ENCODE measurements at regions not wholly inside any gene's neighbourhood (a gene's known extent, or its start where the extent isn't known, plus 50 kb on each side); places are given as distances from the start of the nearest gene placed in this dataset.

GRCh38 chr7:127448566-127448965 is 56.1 kb upstream of the ZNF800 start:
- 43 to 60% (median 53%) methylated on average over 3 of the region's 3 CpGs for WGBS, 5 donors
- DNase-seq = no peak
- intact Hi-C loops (cut with DNase I; ENCODE audit: low total_unique reads) = no loop called here

DNA sequence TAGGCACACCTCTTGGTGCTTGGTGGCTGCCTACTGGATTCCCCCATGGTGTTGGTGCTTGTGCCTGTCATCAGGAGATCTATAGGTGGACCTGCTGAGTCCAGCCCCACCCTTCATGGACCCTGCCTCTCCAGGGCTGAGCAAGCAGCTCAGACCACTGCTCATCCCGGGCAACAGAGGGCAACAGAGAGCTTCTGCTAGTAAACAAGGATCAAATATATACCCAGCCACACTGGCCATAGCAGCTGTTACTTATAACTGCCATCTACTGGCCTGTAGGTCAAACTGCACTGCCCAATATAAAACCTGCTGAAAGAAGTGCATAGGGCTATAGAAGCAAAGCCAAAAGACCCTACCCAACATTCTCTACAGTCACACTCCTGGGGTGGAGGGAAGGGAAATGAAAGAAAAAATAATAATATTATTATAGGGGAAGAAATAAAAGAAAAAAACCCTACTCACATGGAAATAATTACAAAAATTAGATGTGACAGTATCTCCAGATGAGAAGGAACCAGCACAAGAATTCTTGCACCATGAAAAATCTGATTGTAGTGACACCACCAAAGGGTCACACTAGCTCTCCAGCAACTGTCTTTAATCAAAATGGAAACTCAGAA is 54.9 kb upstream of the ZNF800 start:
- Histone ChIP-seq H3K4me1 (no peaks in the 10 kb centered on the region), H3K9me3 (peaks cover 9 to 26% (median 19%) of the 10 kb centered on the region in 4 donors), H3K27me3 (no peaks in the 10 kb centered on the region), H3K36me3 (no peaks in the 10 kb centered on the region), H3K4me3 (no peak overlapping the region), H3K27ac (no peak overlapping the region)
- peak in 1 of 2 donors; percentile 18 for DNase-seq
- TF ChIP-seq, protein P1, sequence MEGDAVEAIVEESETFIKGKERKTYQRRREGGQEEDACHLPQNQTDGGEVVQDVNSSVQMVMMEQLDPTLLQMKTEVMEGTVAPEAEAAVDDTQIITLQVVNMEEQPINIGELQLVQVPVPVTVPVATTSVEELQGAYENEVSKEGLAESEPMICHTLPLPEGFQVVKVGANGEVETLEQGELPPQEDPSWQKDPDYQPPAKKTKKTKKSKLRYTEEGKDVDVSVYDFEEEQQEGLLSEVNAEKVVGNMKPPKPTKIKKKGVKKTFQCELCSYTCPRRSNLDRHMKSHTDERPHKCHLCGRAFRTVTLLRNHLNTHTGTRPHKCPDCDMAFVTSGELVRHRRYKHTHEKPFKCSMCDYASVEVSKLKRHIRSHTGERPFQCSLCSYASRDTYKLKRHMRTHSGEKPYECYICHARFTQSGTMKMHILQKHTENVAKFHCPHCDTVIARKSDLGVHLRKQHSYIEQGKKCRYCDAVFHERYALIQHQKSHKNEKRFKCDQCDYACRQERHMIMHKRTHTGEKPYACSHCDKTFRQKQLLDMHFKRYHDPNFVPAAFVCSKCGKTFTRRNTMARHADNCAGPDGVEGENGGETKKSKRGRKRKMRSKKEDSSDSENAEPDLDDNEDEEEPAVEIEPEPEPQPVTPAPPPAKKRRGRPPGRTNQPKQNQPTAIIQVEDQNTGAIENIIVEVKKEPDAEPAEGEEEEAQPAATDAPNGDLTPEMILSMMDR (IDR thresholded peaks at IDR 0.05) = peak in 2 of 7 experiments; percentile 16 to 38
- TF ChIP-seq POLR2AphosphoS5 (IDR thresholded peaks at IDR 0.05) = no peak
- intact Hi-C loops (cut with DNase I; ENCODE audit: low total_unique reads) = no loop called here
- 0 to 2% (median 0%) methylated on average over 1 of the region's 1 CpG for WGBS, 5 donors

More at GRCh38 chr7:127448566-127448965, 56.1 kb upstream of the ZNF800 start:
- Histone ChIP-seq H3K36me3 (no peaks in the 10 kb centered on the region), H3K4me3 (no peak overlapping the region), H3K9me3 (peaks cover 9 to 29% (median 19%) of the 10 kb centered on the region in 4 donors), H3K4me1 (no peaks in the 10 kb centered on the region), H3K27me3 (no peaks in the 10 kb centered on the region), H3K27ac (no peak overlapping the region)
- no peak for TF ChIP-seq POLR2A (IDR thresholded peaks at IDR 0.05)

DNA sequence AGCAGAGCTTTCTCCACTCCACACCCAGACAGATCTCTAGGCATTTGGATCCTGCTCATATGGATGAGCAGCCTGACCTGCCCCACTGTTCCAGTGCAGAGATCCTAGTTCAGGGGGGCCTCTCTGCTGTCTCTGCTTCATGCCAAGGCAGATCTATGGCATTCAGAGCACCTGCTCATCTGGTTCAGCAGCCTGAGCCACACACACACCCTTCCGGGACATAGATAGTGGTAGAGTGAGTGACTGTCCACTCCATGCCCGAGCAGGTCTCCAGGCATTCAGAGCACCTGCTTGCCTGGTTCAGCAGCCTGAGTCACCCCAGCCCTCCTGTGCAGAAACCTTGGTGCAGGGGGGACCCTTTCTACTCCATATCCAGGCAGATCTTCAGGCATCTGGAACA is 54.3 kb upstream of the ZNF800 start:
- H3K27me3 ChIP-seq = no peaks in the 10 kb centered on the region
- 60 to 100% (median 87%) methylated on average over 1 to 2 of the region's 2 CpGs for WGBS, 5 donors
- no peaks in the 10 kb centered on the region for H3K4me1 ChIP-seq
- TF ChIP-seq POLR2A (IDR thresholded peaks at IDR 0.05) = no peak
- TF ChIP-seq, protein P1 (IDR thresholded peaks at IDR 0.05) = no peak
- no peak for TF ChIP-seq POLR2AphosphoS5 (IDR thresholded peaks at IDR 0.05)
- no peak for TF ChIP-seq EP300 (IDR thresholded peaks at IDR 0.05)
- no peak for DNase-seq
- no peaks in the 10 kb centered on the region for H3K36me3 ChIP-seq
- H3K27ac ChIP-seq = no peak overlapping the region
- peaks cover 9 to 24% (median 19%) of the 10 kb centered on the region in 4 donors for H3K9me3 ChIP-seq
- H3K4me3 ChIP-seq = no peak overlapping the region
- intact Hi-C loops (cut with DNase I; ENCODE audit: low total_unique reads) = no loop called here

All from stomach (tissue), 8 donors.